GM12873 (cell line): ENCODE measurements at regions not wholly inside any gene's neighbourhood (a gene's known extent, or its start where the extent isn't known, plus 50 kb on each side); places are given as distances from the start of the nearest gene placed in this dataset.

Source experiments
- CTCF ChIP-seq: IDR thresholded peaks from 2 replicates; pipeline ENCODE4 v1.5.1; 2012; ENCODE audit warnings: low read depth, mild to moderate bottlenecking, moderate library complexity, low read length, control low read depth; ENCODE audit not compliant: insufficient read depth; ENCODE audit errors: missing control alignments

GRCh38 chr2:5854797-5855196 lies 162.6 kb downstream of the SOX11 start:
- no peak for TF ChIP-seq CTCF

GRCh38 chr2:5867056-5867455 lies 174.9 kb downstream of the SOX11 start:
- TF ChIP-seq CTCF, result no peak

- no peak for TF ChIP-seq CTCF
These were observed 176.7 kb downstream of the SOX11 start for GRCh38 chr2:5868931-5869330.

GRCh38 chr2:5869936-5870335 lies 177.8 kb downstream of the SOX11 start:
- TF ChIP-seq CTCF, result no peak

- no peak for TF ChIP-seq CTCF
These were observed 185.2 kb downstream of the SOX11 start for GRCh38 chr2:5877360-5877759.

- TF ChIP-seq CTCF, result no peak
These were observed 193.4 kb downstream of the SOX11 start for GRCh38 chr2:5885451-5886173.

- TF ChIP-seq CTCF, result no peak
These were observed 194.3 kb downstream of the SOX11 start for GRCh38 chr2:5886462-5886861.
